ENCODE measurements at regions not wholly inside any gene's neighbourhood (a gene's known extent, or its start where the extent isn't known, plus 50 kb on each side); places are given as distances from the start of the nearest gene placed in this dataset.
"Not testable (repeated sequence)": the region's sequence is repeated elsewhere in the genome, so short reads cannot be mapped to it uniquely, and the experiment has no call there.

DNA sequence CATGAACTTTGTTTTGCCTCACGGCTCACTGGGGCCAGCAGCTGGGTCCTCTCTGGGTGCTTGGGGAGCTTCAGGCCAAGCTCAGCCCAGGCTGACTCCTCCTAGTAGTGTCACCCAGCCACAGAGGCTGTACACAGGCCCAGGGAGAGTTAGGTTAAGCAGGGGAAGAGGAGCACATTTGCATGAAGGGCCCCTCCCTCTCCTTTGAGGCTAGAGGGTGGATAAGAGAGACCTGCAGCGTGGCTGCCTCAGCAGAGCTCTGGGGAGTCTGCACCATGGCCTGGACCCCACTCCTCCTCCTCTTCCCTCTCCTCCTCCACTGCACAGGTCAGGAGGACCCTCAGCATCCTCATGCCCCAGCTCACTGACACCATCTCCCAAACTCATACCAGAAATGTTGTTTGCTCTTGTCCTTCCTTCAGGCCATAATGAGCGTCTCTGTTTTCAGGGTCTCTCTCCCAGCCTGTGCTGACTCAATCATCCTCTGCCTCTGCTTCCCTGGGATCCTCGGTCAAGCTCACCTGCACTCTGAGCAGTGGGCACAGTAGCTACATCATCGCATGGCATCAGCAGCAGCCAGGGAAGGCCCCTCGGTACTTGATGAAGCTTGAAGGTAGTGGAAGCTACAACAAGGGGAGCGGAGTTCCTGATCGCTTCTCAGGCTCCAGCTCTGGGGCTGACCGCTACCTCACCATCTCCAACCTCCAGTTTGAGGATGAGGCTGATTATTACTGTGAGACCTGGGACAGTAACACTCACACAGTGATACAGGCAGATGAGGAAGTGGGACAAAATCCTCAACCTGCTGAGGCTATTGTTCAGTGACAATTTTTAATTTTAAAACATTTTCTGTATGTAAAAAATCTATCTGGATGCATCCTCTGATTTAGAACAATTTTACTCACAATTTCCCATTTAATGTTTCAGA is 82.4 kb upstream of the VPREB1 start:
- H3K9me3 Mint-ChIP-seq, result no peaks in the 10 kb centered on the region
- no peak overlapping the region for H3K27ac Mint-ChIP-seq
- no peak for DNase-seq
- H3K4me3 Mint-ChIP-seq, result no peak overlapping the region
- H3K36me3 Mint-ChIP-seq (ENCODE audit: low read depth), result no peaks in the 10 kb centered on the region
- peaks cover 4% of the 10 kb centered on the region for H3K4me1 Mint-ChIP-seq (ENCODE audit: low read depth)
- peaks cover 7% of the 10 kb centered on the region for H3K27me3 Mint-ChIP-seq

DNA sequence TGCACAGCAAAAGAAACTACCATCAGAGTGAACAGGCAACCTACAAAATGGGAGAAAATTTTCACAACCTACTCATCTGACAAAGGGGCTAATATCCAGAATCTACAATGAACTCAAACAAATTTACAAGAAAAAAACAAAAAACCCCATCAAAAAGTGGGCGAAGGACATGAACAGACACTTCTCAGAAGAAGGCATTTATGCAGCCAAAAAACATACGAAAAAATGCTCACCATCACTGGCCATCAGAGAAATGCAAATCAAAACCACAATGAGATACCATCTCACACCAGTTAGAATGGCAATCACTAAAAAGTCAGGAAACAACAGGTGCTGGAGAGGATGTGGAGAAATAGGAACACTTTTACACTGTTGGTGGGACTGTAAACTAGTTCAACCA is 83.8 kb upstream of the VPREB1 start:
- H3K4me1 Mint-ChIP-seq (ENCODE audit: low read depth); H3K27ac Mint-ChIP-seq; H3K9me3 Mint-ChIP-seq; H3K4me3 Mint-ChIP-seq; H3K36me3 Mint-ChIP-seq (ENCODE audit: low read depth); H3K27me3 Mint-ChIP-seq; DNase-seq: not testable (repeated sequence)

DNA sequence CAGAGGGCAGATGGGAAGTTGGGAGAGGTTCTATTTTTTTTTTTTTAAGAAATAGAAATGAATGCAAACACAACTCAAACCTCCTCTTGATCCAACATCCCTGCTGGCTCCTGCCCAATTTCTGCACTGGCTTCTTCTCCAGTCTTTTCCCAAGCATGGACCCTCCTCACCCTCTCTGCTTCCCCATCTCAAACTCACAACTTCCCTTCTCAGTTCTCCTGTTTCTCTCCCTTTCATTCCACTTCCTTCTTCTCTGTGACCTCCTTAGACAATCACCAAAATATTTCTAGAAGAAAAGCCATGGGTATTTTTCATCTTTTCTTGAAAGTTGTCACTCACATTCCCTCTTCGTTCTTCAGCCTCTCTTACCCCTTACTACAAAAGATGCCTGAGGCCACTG is 85.2 kb upstream of the VPREB1 start:
- Mint-ChIP-seq H3K36me3 (ENCODE audit: low read depth) (no peaks in the 10 kb centered on the region), H3K27ac (no peak overlapping the region), H3K4me1 (ENCODE audit: low read depth) (peaks cover 8% of the 10 kb centered on the region), H3K4me3 (no peak overlapping the region), H3K9me3 (no peaks in the 10 kb centered on the region), H3K27me3 (peaks cover 7% of the 10 kb centered on the region)
- DNase-seq, result no peak

DNA sequence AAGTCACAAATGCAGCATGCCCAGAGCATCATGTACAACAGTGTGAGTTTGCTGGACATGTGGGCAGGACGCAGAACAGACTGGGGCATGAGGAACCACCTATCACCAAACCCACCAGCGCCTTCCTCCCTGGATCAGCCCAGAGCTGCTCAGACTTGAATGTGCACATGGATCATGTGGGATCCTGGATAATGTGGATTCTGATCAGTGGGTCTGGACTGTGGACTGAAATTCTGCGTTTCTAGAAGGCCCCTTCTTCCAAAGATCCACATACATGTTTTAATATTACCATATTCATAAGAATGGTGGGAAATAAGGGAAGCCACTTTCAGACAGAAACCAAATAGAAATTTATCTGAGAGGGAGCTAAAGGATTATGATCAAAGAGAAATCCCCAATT is 85.6 kb upstream of the VPREB1 start:
- H3K9me3 Mint-ChIP-seq, result no peaks in the 10 kb centered on the region
- H3K27me3 Mint-ChIP-seq, result peaks cover 7% of the 10 kb centered on the region
- no peaks in the 10 kb centered on the region for H3K36me3 Mint-ChIP-seq (ENCODE audit: low read depth)
- no peak for DNase-seq
- H3K4me1 Mint-ChIP-seq (ENCODE audit: low read depth), result peaks cover 8% of the 10 kb centered on the region
- H3K4me3 Mint-ChIP-seq, result no peak overlapping the region
- no peak overlapping the region for H3K27ac Mint-ChIP-seq

DNA sequence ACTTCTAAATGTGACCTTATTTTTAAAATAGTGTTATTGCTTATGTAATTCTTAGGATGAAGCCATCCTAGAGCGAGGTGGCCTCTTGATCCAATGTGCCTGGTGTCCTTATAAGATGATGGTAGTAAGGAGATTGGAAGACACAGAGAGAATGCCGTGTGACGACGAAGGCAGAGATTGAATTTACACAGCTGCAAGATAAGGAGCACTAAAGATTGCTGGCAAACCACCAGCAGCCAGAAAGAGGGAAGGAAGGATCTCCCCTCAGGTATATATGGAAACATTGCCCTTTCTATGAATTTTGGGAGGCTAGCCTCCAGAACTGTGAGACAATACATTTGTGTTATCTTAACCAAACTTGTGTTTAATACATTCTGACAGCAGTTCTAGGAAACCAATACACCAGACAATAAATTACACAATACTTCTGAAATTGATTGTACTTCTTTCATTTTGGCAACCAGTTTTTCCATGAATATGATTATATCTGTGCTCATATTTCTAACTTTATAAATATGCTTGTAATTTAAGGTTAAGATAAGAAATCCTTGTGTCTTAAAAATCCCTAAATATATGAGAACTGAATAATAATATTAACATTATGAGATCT is 86.3 kb upstream of the VPREB1 start:
- Mint-ChIP-seq H3K27me3 (peaks cover 7% of the 10 kb centered on the region), H3K4me3 (no peak overlapping the region), H3K27ac (no peak overlapping the region), H3K9me3 (no peaks in the 10 kb centered on the region), H3K4me1 (ENCODE audit: low read depth) (peaks cover 8% of the 10 kb centered on the region), H3K36me3 (ENCODE audit: low read depth) (no peaks in the 10 kb centered on the region)
- no peak for DNase-seq

DNA sequence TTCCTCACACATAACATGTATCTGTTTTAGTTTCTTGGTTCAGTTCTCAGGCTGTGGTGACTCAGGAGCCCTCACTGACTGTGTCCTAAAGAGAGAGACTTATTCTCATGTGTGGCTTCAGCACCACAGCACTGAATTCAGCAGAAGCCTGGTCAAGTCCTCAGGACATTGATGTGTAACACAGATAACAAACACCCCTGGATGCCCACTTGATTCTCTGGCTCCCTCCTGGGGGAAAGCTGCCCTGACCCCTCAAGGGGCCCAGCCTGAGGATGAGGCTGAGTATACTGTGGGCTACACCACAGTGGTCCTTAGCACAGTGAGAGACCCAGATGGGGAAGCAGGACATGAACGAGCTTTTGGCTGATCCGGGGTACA is 87.2 kb upstream of the VPREB1 start:
- Mint-ChIP-seq H3K4me1 (ENCODE audit: low read depth) (peaks cover 8% of the 10 kb centered on the region), H3K27ac (peak overlapping the region; percentile 83), H3K4me3 (no peak overlapping the region), H3K9me3 (no peaks in the 10 kb centered on the region), H3K36me3 (ENCODE audit: low read depth) (no peaks in the 10 kb centered on the region), H3K27me3 (peaks cover 7% of the 10 kb centered on the region)
- DNase-seq, result no peak

DNA sequence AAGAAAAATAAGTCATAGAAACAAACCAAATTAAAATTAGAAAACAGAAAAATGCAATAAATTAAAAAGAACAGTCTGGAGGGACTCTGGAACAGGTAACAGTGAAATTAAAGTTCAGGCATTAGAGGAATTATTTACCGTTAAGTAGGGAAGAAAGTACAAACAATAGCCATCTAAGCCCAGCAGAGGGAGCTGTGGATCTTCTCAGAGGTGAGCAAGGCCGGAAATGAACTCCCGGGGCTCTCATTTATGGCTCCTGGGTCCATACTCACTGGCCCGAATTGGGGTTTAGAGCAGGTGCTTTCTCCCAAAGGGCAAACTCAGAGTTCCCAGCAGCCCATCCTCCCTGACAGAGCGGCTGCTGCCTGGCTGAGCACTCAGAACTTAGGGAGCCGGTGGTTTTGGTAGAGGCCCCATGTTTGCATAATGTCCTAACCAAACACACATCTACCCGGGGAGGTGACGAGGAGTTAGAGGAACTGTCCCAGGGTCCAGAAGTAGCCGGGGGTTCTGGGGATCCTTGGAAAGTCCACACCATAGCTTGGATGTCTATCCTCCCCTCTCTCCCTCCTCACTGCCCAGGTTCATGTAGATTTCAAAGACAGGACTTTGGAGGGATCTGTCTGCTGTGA is 87.8 kb upstream of the VPREB1 start:
- H3K4me3 Mint-ChIP-seq, result no peak overlapping the region
- H3K4me1 Mint-ChIP-seq (ENCODE audit: low read depth), result peaks cover 8% of the 10 kb centered on the region

DNA sequence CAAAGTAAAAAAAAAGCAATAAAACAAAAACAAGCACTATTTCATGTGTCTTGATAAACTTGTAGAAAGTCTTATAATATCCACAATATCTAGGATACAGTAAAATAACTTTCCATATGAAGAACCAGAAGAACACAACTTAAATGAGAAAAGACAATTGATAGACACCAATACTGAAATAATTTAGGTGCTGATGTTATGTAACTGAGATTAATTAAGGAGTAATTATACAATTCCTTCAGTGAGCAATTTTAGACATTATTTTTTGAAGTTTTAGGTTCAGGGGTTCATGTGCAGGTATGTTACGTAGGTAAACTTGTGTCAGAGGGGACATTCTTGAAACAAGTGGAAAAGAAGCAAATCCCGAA is 88.3 kb upstream of the VPREB1 start:
- no peaks in the 10 kb centered on the region for H3K9me3 Mint-ChIP-seq
- no peak overlapping the region for H3K4me3 Mint-ChIP-seq
- no peak overlapping the region for H3K27ac Mint-ChIP-seq
- peaks cover 8% of the 10 kb centered on the region for H3K4me1 Mint-ChIP-seq (ENCODE audit: low read depth)
- no peak for DNase-seq
- peaks cover 16% of the 10 kb centered on the region for H3K27me3 Mint-ChIP-seq
- no peaks in the 10 kb centered on the region for H3K36me3 Mint-ChIP-seq (ENCODE audit: low read depth)

More for the DNA sequence above, 87.8 kb upstream of the VPREB1 start:
- Mint-ChIP-seq H3K9me3 (no peaks in the 10 kb centered on the region), H3K27me3 (peaks cover 11% of the 10 kb centered on the region), H3K36me3 (ENCODE audit: low read depth) (no peaks in the 10 kb centered on the region), H3K27ac (peak overlapping the region; percentile 83)
- peak; percentile 68 for DNase-seq

DNA sequence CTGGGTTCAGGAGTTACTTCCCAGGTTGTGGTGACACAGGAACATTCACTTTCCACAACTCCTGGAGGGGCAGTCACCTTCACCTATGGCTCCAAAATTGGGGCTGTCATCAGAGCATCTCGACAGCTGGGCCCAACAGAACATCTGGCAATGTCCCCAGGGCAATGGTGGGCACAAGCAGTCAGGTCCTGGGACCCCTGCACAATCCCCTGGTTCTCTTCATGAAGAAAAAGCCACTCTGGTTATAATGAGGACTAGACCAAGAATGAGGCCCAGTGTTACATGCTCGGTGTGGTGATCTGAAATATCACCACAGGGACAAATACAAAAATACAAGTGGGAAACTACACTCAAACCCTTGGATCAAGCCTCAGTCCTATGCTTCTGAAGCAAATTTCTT is 89.0 kb upstream of the VPREB1 start:
- Mint-ChIP-seq H3K27ac (no peak overlapping the region), H3K9me3 (no peaks in the 10 kb centered on the region), H3K4me3 (no peak overlapping the region), H3K36me3 (ENCODE audit: low read depth) (no peaks in the 10 kb centered on the region), H3K27me3 (peaks cover 18% of the 10 kb centered on the region), H3K4me1 (ENCODE audit: low read depth) (peaks cover 8% of the 10 kb centered on the region)
- no peak for DNase-seq

DNA sequence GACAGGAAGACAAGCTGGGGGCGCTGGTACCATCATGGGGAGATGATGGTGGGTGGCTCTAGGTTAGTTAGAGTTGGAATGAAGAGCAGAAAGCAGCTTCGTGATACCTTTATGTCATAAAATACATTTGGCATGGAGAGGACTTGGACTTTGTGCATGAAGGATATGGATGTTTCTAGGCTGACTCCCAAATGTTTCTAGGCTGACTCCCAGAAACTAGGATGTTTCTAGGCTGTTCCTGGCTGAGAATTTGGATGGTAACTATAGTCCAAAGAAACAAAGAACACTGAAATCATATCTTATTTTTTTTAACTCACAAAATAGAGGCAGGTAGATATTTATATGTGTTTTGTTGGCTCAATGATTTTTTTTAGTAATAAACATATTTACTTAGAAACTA is 89.4 kb upstream of the VPREB1 start:
- Mint-ChIP-seq H3K4me3 (no peak overlapping the region), H3K27ac (no peak overlapping the region), H3K9me3 (no peaks in the 10 kb centered on the region), H3K4me1 (ENCODE audit: low read depth) (peaks cover 8% of the 10 kb centered on the region), H3K36me3 (ENCODE audit: low read depth) (no peaks in the 10 kb centered on the region), H3K27me3 (peaks cover 23% of the 10 kb centered on the region)
- no peak for DNase-seq

DNA sequence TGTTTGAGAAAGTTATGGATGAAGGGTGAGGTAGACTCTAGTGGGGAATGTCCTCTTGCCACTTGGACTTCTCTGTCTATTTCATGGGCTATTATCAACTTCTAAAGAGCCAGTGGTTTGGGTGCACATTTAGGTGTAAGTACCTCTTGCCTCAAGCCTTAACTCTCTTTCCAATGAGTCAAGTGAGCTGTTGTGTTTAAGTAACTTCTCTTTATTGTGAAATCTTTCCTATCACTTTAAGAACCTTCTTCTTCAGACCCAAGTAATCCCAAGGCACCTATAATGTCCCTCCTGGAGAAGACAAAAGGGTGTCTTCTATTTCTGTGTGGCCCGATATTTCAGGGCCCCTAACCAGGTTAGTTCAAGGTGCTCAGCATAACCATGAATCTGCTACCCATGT is 90.5 kb upstream of the VPREB1 start:
- no peak overlapping the region for H3K4me3 Mint-ChIP-seq
- H3K36me3 Mint-ChIP-seq (ENCODE audit: low read depth), result no peaks in the 10 kb centered on the region
- DNase-seq, result no peak
- peaks cover 8% of the 10 kb centered on the region for H3K4me1 Mint-ChIP-seq (ENCODE audit: low read depth)
- H3K27me3 Mint-ChIP-seq, result peaks cover 26% of the 10 kb centered on the region
- no peak overlapping the region for H3K27ac Mint-ChIP-seq
- H3K9me3 Mint-ChIP-seq, result no peaks in the 10 kb centered on the region

DNA sequence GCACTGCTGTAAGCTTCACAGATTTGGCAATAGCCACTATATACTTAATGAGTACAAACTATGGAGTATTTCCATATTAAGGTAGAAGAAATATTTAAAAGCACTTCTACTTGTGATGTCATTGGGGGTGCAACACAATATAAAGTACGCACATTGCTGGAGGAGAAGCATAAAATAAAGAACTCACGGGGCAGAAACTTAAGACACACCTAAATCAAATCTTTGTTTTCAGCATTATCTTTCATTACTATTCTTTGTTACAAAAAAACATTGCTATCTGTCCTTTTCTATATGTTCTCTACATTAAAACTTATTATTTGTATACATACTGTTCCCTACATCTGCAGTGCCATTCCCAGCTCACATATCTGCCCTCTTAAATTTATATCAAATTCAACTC is 93.3 kb upstream of the VPREB1 start:
- peaks cover 47% of the 10 kb centered on the region for H3K27me3 Mint-ChIP-seq
- H3K9me3 Mint-ChIP-seq, result no peaks in the 10 kb centered on the region
- no peak for DNase-seq
- H3K4me1 Mint-ChIP-seq (ENCODE audit: low read depth), result no peaks in the 10 kb centered on the region
- H3K4me3 Mint-ChIP-seq, result no peak overlapping the region
- no peaks in the 10 kb centered on the region for H3K36me3 Mint-ChIP-seq (ENCODE audit: low read depth)
- no peak overlapping the region for H3K27ac Mint-ChIP-seq

DNA sequence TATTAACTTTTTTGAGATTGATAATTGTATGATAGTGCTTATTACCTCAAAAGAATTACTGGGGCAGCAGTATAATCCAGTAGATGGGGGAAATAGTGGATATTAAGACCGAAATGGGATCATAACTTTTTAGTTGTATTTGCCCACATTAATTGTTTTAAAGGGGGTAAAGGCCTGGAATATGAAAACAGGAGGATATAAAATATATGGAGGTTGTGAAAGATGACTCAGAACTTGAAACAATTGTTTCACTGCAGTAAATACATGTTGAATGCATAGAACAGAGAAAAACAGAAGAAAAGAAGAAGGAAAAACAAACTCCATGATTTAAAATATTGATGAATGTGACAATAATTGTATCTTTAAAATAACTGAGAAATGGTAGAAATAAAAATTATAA is 94.1 kb upstream of the VPREB1 start:
- no peak overlapping the region for H3K27ac Mint-ChIP-seq
- no peak overlapping the region for H3K4me3 Mint-ChIP-seq
- H3K9me3 Mint-ChIP-seq, result no peaks in the 10 kb centered on the region
- no peaks in the 10 kb centered on the region for H3K36me3 Mint-ChIP-seq (ENCODE audit: low read depth)
- no peak for DNase-seq
- no peaks in the 10 kb centered on the region for H3K4me1 Mint-ChIP-seq (ENCODE audit: low read depth)
- peaks cover 47% of the 10 kb centered on the region for H3K27me3 Mint-ChIP-seq

DNA sequence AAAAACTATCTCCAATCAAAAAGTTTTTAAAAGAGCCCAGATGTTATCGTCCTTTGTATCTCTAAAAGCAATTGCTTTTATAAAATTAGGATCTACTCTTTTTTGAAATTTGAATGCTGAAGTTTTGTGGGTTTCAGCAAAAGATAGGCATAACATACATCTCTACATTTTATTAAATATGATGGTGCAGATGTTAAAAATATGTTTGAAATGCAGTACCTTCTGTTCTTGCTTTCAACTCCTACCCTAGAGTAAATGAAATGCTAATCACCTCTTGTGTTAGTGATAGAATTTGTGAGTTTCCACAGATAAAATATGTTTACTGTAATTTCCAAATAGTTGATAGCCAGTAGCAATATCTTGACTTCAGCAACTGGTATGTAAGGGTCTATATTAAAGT is 95.7 kb upstream of the VPREB1 start:
- H3K9me3 Mint-ChIP-seq, result no peaks in the 10 kb centered on the region
- no peaks in the 10 kb centered on the region for H3K36me3 Mint-ChIP-seq (ENCODE audit: low read depth)
- H3K4me3 Mint-ChIP-seq, result no peak overlapping the region
- peaks cover 47% of the 10 kb centered on the region for H3K27me3 Mint-ChIP-seq
- no peak for DNase-seq
- no peak overlapping the region for H3K27ac Mint-ChIP-seq
- H3K4me1 Mint-ChIP-seq (ENCODE audit: low read depth), result no peaks in the 10 kb centered on the region

DNA sequence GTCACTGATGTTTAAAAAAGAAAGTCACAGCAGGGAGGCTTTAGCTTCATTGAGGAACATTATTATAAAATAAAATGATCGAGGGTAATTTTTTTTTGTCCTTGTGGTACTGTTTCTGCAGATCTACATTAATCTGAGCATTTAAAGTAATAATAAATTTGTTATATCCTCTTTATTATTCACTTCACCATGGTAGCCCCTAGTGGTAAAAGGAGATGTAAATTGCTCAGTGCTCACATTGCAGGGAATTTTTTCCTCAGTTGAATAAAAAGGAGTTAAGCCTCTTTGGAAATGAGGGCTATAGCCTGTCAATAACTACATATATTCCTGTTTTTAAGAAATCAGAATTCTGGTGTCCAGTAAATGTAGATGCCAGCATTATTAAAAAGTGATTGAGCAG is 99.7 kb upstream of the VPREB1 start:
- Mint-ChIP-seq H3K27me3 (peaks cover 54% of the 10 kb centered on the region), H3K4me1 (ENCODE audit: low read depth) (no peaks in the 10 kb centered on the region), H3K27ac (no peak overlapping the region), H3K36me3 (ENCODE audit: low read depth) (no peaks in the 10 kb centered on the region), H3K9me3 (no peaks in the 10 kb centered on the region), H3K4me3 (no peak overlapping the region)
- DNase-seq, result no peak
